ENCODE measurements at regions not wholly inside any gene's neighbourhood (a gene's known extent, or its start where the extent isn't known, plus 50 kb on each side); places are given as distances from the start of the nearest gene placed in this dataset.

DNA sequence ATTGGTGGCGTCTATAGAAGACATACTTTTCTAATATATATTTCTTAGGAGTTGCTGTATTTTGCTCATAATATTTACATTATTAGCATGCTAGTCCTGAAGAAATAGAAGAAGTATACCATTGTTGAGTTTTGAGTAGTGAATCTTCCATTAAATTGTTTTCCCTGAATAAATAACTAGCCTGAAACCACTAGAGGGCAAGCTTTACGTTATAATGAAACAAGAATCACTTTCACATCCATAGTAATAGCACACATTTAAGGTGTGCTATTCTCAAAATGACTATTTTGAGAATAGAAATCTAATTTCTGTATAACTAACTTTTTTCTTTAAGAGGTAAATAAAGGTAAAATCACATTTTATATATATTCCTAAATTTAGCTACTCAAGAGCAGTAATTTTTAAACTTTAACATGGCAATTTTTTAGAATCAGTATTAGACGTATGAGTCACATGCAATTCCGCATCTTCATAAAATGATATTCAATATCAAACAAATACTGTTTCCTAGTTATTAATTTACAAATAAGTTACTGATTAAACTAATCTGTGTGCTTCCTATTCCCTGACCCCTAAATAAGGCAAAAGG, 213.2 kb upstream of the MANEA start:
- no peak for DNase-seq

DNA sequence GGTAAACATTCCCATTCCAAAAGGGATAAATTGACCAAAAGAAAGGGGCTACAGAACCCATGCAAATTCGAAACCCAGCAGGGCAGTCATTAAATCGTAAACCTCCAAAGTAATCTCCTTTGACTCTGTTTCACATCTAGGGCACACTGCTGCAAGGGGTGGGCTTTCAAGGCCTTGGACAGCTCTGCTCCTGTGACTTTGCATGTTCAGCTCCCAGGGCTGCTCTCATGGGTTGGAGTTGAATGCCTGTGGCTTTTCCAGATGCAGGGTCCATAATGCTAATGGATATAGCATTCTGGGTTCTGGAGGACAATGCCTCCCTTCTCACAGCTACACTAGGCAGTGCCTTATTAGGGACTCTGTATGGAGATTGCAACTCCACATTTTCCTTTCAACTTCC, 211.9 kb upstream of the MANEA start:
- no peak for DNase-seq

DNA sequence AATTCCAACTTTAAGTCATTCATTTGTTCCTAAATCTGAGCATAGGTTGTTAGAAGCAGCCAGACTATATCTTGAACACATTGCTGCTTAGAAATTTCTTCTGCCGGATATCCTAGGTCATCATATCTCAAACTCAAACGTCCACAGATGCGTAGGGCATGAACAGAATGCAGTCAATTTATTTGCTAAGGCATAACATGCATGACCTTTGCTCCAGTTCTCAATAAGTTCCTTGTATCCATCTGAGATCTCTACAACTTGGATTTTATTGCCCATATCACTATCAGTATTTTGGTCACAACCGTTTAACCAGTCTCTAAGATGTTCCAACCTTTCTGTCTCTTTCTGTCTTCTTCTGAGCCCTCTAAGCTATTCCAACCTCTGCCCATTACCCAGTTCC, 210.9 kb upstream of the MANEA start:
- no peak for DNase-seq

DNA sequence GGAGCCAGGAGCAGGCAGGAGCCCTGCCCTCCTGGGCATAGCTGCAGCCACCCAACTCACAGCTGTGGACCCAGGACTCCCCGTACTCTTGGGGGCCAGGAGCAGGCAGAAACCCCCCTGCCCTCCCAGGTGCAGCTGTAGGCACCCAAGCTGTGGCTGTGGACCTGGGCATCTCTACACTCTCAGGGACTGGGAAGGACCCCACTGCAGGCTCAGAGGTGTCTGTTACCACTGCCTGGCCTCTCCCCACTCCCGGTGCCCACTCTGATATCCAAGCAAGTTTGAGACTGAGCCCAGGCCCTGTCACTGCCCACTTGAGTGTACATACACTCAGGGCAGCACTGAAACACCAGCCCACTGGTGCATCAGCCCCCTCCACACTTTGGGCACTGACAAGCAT, 193.5 kb upstream of the MANEA start:
- no peak for DNase-seq

DNA sequence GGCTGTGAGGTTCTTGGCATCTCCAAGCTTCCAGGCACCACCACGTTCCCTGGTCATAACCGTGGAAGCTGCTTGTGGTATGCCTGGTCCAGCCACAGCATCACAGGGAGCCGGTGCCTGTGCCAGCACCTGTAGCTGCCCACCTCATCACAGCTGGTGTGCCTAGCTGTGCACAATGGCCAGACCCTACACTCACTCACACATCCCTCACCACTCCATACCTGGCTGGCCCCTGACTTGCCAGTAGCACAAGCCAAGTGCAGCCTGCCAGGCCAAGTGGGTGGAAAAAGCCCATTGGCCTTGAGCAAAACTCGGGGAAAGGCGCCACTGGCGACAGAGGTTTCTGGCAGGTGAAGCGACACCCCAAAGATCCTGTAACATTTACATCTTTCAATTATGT, 192.3 kb upstream of the MANEA start:
- no peak for DNase-seq

DNA sequence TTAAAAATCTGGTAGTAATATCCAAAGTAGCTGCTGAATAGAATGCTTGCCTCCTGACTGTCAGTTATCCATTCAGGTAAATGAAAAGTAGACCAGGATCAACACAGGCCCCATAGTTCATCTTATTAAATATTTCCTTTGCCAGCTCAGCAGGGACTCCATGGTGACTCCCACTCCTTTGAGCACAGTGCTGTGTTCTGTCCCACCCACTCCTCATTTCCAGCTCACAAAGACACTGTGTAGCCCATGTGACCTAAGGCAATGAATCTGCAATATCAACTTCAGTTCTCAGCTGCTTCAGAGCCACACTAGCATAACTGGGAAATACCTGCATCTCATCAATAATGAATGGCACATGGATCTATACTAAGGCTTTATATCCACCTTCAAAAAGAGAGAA, 189.5 kb upstream of the MANEA start:
- DNase-seq, result no peak

DNA sequence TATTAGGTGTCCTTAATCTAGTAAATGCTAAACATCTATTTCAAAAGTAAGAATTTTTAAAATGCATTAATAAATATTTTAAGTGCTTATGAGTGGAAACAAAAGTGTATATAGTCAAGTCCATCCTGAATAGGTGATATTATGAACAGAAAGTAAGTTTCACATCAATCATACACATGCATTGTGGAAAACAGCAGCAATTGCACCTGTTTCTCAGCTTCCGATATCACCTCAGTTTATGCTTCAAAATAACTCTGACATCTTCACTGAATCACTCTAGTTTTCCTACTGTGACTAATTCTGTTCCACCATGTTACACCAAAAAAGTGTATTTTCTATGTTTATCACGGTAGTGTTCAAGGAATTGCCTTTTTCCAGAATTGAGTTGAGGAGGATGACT, 172.6 kb upstream of the MANEA start:
- no peak for DNase-seq

DNA sequence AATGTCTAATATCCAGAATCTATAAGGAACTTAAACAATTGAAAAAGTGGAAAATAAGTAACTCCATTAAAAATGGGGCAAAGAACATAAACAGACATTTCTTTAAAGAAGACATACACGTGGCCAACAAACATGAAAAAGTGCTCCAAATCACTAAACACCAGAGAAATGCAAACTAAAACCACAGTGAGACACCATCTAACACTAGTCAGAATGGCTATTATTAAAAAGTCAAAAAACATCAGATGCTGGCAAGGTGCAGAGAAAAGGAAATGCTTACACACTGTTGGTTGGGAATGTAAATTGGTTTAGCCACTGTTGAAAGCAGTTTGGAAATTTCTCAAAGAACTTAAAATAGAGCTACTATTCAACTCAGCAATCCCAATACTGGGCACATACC, 169.2 kb upstream of the MANEA start:
- DNase-seq, result no peak

DNA sequence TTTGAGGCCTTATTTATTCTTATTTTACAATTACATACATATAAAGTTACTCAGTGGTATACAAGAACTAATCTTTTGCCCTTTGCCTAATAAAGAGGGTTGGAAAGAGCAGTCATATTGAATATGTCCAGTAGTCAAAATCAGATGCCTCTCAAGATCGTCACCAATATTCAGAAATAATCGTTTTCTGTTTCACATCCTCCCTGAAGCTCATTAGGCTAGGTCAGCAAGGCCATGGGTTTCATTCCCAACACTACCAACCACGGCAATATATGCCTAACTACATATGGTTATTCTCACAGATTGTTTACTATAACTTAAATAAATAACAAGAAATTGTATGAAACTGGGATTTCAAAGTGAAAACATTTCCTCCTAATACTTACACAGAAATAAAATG, 167.2 kb upstream of the MANEA start:
- no peak for DNase-seq

DNA sequence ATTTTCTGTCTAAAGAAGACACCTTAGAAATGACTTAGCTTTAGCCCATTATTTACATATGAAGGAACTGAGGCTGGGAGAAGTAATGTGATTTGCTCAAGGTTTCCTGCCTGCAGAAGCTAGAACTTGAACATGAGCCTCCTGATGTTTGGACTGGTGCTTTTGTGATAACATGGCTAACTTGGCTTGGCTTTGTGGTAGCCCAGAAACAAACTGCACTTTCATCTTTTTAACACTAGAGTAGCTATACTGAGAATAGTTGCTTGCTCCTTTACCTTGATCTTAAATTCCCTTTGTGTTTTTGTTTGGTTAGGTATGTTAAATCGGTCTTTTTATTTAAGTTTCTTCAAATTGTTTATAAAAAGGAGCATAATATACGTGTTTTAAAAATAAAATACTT, 163.5 kb upstream of the MANEA start:
- no peak for DNase-seq

DNA sequence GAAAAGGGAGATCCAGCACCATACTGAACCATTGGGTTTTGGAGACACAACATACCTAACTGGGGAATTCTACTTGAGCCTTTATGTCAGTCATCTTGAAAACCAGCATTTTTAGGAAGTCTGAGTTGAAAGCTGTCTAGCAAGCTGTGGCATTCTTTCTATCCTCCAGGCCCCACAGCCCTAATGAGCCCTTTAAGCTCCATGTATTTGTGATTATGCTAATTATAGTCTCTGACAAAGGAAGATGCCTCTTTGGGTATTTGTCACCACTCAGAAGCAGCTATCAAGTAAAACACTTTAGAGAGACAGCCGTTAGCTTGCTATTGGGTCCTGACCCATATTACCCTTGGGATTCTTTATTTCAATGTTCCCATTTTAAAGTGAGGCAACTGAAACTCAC, 159.5 kb upstream of the MANEA start:
- DNase-seq, result no peak

DNA sequence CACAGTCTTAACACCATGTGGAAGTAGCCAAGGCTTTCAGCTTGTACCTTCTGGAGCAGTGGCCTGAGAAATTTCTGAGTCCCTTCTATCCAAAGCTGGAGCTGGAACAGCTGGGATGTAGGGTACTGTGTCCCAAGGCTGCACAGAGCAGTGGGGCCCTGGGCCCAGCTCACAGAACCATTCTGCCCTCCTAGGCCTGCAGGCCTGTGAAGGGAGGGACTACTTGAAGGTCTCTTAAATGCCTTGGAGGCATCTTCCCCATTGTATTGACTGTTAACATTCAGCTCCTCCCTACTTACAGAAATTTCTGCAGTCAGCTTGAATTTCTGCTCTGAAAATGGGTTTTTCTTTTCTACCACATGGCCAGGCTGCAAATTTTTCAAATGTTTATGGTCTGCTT, 156.5 kb upstream of the MANEA start:
- DNase-seq, result no peak

DNA sequence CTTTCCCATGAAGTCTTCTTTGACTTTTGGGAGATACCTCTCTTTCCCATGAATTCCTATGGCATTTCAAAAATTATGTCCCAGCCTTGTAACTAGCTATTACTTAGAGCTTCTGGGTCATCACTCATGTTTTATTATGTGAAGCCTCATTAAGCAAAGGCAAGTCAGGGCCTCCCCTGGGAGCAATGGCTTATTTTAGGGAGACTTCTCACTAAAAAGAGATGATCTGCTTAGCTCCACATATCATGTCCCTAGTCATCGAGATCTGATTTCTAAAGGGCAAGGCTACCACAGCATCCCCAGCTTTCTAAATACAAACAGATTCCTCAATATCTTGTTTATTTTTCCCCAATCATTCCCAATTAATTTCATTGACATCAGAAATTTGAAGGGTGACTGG, 154.0 kb upstream of the MANEA start:
- no peak for DNase-seq

DNA sequence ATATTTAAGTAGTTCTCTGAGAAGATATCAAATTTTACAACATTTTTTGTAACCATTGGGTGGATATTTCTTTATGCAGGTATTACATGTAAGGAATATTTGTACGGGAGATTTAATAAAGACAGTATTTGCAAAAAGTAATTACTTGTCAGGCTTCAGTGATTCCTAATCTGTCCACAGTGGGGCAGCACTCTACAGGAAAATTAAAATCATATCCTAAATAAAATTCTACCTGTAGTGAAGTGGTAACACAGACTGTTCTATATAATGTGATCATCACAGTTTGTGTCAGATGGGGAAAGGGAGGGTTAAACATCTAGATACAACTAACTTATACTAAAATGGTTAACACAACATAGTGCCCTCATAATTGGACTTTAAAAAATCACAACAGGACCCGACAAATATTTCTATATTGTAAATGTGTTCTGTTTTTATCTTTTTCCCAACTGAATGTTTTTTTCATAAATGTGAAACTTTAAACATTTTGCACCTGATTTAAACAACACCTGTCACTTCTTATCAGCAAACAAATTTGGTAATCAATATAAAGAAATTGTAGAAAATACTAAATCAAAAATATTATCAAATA, 145.6 kb upstream of the MANEA start:
- DNase-seq, result no peak

DNA sequence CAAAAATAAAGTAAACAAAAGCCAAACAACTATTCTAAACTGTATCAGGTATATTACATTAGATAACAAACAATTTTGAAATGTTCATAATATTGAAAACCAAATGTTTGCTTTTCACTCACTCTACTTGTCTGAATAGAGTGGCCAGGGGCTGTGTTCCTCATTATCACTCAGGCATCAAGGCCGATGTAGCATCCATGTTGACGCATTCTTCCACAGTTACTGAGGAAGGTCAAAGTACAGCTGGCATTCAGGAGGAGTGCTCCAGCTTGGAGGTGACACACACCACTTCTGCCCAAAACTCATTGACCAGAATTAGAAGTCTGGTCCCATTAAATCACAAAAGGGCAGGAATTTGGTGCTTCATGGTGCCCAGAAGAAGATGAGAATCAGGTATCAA, 137.6 kb upstream of the MANEA start:
- no peak for DNase-seq

DNA sequence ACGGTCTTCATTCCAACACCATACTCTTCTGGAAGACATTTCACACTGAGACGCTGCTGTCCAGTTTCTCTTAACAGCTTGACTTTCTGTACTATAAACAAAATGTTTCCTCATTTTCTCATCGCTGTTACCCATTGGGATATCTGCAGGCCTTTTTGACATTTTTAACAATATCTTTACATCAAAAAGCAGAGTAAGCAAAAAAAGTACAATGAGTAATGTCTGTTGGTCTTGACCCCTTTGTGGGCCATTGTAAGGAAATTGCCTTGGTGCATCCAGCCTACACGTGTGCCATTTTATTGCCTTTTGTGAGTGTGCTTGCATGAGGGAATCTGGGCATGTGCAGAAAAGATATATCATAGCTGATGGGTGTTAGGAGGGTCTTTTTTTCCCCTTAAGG, 129.1 kb upstream of the MANEA start:
- DNase-seq, result no peak

DNA sequence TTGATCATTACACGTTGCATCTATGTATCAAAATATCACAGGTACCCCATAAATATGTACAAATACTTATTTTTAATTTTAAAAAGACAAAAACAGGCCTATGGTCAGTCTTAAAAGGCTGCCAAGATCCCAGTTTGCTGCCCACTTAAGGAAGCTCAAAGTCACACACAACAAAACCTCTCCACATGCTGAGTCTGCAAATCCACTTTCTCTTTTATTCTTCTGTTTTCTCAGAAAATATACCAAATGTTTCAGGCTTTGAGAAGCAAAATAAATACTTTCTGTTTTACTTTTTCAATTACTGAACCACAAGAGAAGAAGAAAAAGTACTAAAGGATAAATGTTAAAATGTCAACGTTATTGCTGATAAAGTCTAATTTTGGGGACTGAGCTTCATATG, 107.8 kb upstream of the MANEA start:
- DNase-seq, result no peak

DNA sequence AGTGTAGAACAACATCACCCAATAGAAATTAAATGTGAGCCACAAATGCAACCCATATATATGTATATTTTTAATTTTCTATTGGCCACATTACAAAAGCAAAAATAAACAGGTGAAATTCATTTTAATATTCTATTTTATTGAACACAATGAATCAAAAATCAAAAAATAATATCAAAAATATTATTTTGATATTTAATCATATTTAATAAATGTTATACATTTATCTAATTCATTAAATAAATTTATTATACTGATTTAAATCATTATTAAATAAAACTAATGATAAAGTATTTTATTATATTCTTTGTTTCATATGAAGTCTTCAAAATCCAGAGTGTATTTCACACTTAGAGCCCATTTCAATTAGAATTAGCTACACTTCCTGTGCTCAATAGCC, 98.4 kb upstream of the MANEA start:
- no peak for DNase-seq

DNA sequence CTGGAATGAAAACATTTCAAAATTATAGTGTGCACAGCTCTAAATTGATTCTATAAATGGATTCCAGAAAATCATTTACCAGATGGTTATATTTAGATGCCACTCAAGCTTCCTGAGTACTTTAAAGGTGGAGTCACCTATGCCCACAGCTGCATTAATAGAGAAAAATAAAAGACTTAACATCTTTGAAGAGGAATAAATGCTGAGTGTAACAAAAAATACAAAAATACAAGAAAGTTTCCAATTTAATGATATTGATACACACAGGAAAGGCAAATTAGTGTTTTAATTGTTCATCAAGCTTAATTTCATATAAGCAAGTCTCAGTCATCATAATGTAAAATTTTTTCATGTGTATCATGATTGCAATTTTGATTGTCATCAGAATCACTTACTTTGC, 89.5 kb upstream of the MANEA start:
- no peak for DNase-seq

DNA sequence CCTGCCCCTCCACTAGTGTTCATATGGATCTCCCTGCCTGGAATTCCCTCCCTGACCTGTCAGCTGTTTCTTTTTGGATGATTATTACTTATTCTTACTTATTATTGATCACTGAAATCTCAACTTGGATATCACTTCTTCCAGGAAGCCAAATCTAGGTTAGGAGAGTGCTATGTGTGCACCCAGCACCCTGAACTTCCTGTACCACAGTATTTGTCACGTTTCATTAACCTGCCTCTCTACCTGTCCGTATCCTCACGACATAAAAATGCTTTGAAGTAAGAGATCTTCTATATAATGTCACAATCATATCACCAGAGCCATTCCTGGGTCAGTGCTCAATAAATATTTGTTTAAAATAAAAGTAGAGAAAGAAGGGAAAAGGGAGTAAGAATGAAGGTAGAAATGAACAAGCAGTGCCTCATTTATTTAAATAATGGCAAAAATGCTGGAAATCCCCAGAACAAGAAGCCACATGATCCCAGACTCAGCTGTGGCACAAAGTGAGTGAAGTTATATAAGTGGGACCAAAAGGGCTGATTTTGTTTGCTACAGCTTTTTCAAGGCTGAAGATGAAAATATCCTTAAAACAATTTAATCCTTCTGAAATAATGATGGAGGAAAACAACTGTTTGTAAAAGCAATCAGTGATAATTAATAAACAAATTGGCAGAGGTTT, 88.0 kb upstream of the MANEA start:
- DNase-seq, result no peak

DNA sequence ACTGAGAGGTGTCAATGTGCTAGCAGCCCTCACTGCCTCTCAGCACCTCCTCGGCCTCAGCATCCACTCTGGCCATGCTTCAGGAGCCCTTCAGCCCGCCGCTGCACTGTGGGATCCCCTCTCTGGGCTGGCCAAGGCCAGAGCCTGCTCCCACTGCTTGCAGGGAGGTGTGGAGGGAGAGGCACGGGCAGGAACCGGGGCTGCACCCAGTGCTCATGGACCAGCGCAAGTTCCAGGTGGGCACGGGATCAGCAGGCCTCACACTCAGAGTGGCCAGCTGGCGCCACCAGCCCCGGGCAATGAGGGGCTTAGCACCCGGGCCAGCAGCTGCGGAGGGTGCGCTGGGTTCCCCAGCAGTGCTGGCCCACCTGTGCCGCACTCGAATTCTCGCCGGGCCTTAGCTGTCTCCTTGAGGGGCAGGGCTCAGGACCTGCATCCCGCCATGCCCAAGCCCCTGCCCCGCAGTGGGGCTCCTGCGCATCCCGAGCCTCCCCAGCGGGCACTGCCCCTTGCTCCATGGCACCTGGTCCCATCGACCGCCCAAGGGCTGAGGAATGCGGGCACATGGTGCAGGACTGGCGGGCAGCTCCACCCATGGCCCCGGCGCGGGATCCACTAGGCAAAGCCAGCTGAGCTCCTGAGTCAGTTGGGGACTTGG, 80.4 kb upstream of the MANEA start:
- no peak for DNase-seq

DNA sequence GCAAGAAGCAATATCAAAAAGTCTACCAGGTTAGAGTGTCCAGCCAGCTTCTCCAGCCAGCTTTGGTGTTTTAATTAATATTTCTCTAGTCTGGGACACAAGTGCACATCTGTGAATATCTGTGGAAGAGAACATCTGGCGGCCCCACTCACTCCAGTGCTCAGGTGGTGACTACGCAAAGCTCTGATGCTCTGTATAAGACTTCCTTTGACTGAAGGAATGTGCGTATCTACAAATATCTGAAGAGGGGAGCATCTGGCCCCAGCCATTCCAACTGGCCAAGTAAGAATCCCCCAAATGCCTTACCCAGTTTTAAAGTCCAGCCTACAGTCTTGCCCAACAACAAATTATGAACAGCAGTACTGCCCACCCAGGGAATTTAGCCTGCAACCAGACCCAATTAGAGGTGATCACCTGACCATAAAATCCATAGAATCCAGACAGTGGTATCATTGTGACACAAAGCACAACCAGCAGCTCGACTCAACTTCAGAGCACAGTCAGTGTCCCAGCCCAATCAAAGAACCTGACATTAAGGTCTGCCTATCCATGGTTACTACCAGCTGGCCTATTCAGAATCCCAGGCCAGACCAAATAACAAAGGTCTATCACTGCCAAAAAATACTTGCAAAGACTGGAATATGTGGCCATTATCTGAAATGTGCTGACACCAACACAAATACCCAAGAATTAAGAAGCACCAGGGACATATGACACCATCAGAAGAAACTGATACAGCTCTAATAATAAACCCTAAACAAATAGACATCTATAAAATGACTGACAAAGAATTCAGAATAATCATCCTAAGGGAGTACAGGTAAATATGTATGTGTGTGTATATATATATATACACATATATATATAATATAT, 76.1 kb upstream of the MANEA start:
- DNase-seq, result no peak

DNA sequence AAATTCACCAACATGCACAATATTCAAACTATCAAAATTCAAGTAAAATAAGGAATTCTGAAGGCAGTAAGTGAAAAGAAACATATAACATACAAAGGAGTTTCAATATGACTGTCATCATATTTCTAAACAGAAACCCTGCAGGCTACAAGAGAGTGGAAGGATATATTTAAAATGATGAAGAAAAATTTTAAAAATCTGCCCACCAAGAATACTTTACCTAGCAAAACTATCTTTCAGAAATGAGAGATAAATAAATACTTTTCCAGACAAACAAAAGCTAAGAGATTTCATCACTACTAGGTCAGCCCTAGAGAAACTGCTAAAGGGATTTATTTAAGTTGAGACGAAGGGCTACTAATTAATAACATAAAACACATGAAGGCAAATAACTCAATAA, 73.8 kb upstream of the MANEA start:
- DNase-seq, result no peak

DNA sequence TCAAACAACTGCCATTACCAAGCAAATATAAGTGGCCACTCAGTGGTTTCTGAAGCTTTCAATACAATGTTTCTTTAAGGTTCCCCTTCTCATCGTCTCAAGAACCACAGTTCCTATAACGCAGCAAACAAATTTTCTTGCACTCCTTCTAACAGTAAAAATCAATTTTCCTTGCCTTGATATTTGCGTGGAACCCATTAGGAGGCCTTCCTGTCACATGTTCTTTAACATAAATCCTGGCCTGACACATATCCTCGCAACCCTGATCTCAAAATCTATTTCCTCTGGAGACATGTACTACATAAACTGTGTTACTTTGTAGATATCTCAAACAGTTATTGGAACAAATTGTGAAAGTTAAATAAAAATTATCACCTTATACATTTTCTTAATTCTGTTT, 65.9 kb upstream of the MANEA start:
- no peak for DNase-seq

All from activated CD4-positive, CD25-positive, alpha-beta regulatory T cell treated with anti-CD3 and anti-CD28 coated beads, Interleukin-2, amount 50 U/mL, for 72 hours (primary cell).